ENCODE measurements at regions not wholly inside any gene's neighbourhood (a gene's known extent, or its start where the extent isn't known, plus 50 kb on each side); places are given as distances from the start of the nearest gene placed in this dataset.
A peak's percentile ranks its signal among the peaks of the same experiment; 100 is the strongest.

DNA sequence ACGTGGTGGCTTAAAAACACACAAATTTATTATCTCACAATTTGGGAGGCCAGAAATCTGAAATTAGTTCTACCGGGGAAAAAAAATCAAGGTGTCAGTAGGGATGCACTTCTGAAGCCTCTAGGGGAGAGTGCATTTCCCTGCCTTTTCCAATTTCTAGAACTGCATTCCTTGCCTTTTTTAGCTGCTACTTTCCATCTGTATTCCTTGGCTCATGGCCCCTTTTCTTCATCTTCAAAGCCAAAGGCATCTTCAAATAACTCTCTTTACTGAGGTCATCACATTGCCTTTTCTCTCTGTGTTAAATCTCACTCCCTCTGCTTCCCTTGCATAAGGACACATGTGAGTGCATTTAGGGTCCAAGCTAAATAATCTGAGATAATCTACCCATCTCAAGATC lies 69.5 kb upstream of the NEO1 start:
- H3K9ac ChIP-seq (ENCODE audit: low read length in 5 of 5), result no peak overlapping the region
- H3K4me3 ChIP-seq (ENCODE audit: low read depth in 1 of 5, low read length in 5 of 5), result no peak overlapping the region
- no peak overlapping the region for H3K27ac ChIP-seq (ENCODE audit: low read depth, low read length)
- no peaks in the 10 kb centered on the region for H3K36me3 ChIP-seq (ENCODE audit: control insufficient read depth in 5 of 5, insufficient read depth in 5 of 5, low read length in 5 of 5)
- H3K9me3 ChIP-seq (ENCODE audit: control insufficient read depth in 5 of 5, low read length in 5 of 5), result no peaks in the 10 kb centered on the region
- H3K27me3 ChIP-seq (ENCODE audit: control insufficient read depth in 5 of 5, insufficient read depth in 4 of 5, low read length in 5 of 5), result peaks cover 0 to 6% (median 0%) of the 10 kb centered on the region in 5 donors
- no peaks in the 10 kb centered on the region for H3K4me1 ChIP-seq (ENCODE audit: control insufficient read depth in 5 of 5, insufficient read depth in 5 of 5, low read length in 5 of 5)

DNA sequence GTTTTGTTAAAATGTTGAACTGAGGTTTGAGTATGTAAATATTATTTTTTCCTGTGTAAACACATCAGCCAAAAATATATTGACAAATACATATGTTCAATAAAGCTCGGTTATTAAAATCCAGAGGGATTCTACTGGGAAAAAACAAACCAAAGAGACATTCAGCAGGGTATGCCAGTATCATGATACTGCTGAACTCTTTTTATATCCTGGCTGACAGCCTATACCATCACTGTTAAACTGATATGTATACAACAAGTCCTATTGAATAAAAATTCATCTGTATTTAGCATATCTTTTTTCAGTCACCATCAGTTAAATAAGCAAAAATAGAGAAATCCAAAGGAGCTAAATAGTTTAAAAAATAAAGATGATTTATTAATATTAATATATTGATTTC lies 71.6 kb upstream of the NEO1 start:
- Histone ChIP-seq H3K36me3 (ENCODE audit: control insufficient read depth in 5 of 5, insufficient read depth in 5 of 5, low read length in 5 of 5) (no peaks in the 10 kb centered on the region), H3K9ac (ENCODE audit: low read length in 5 of 5) (no peak overlapping the region), H3K27me3 (ENCODE audit: control insufficient read depth in 5 of 5, insufficient read depth in 4 of 5, low read length in 5 of 5) (peaks cover 0 to 10% (median 6%) of the 10 kb centered on the region in 5 donors), H3K27ac (ENCODE audit: low read depth, low read length) (no peak overlapping the region), H3K4me3 (ENCODE audit: low read depth in 1 of 5, low read length in 5 of 5) (no peak overlapping the region), H3K9me3 (ENCODE audit: control insufficient read depth in 5 of 5, low read length in 5 of 5) (no peaks in the 10 kb centered on the region), H3K4me1 (ENCODE audit: control insufficient read depth in 5 of 5, insufficient read depth in 5 of 5, low read length in 5 of 5) (no peaks in the 10 kb centered on the region)

DNA sequence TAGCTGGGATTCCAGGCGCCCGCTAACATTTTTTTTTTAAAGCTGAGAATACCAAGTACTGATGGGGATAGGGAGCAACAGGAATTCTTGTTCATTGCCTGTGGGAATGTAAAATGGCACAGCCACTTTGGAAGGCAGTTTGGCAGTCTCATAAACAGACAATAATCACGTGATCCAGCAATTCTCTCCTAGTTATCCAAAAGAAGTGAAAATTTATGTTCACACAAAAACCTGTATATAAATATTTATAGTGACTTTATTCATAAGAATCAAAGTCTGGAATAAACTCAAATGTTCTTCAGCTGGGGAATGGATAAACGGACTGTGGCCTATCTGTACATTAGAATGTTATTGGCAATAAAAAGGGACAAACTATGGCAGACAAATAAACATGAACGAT lies 72.5 kb upstream of the NEO1 start:
- H3K27me3 ChIP-seq (ENCODE audit: control insufficient read depth in 5 of 5, insufficient read depth in 4 of 5, low read length in 5 of 5), result peaks cover 0 to 11% (median 6%) of the 10 kb centered on the region in 5 donors
- H3K9ac ChIP-seq (ENCODE audit: low read length in 5 of 5), result no peak overlapping the region
- H3K27ac ChIP-seq (ENCODE audit: low read depth, low read length), result no peak overlapping the region
- H3K36me3 ChIP-seq (ENCODE audit: control insufficient read depth in 5 of 5, insufficient read depth in 5 of 5, low read length in 5 of 5), result no peaks in the 10 kb centered on the region
- H3K9me3 ChIP-seq (ENCODE audit: control insufficient read depth in 5 of 5, low read length in 5 of 5), result no peaks in the 10 kb centered on the region
- H3K4me1 ChIP-seq (ENCODE audit: control insufficient read depth in 5 of 5, insufficient read depth in 5 of 5, low read length in 5 of 5), result no peaks in the 10 kb centered on the region
- no peak overlapping the region for H3K4me3 ChIP-seq (ENCODE audit: low read depth in 1 of 5, low read length in 5 of 5)

DNA sequence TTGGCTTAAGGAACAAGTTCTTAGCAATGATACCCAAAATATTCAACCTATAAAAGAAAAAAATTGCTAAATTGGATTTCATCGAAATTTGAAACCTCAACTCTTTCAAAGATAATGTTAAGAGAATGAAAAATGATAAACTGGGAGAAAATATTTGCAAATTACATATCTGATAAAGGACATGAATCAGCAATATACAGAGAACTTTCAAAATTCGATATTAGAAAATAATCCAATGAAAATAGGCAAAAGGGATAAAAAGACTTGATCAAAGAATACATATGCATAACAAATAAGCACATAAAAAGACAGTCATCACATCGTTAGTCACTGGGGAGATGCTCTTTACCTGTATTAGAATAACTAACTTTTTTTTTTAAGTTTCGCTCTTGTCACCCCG lies 73.0 kb upstream of the NEO1 start:
- Histone ChIP-seq H3K27ac (ENCODE audit: low read depth, low read length) (no peak overlapping the region), H3K4me1 (ENCODE audit: control insufficient read depth in 5 of 5, insufficient read depth in 5 of 5, low read length in 5 of 5) (no peaks in the 10 kb centered on the region), H3K36me3 (ENCODE audit: control insufficient read depth in 5 of 5, insufficient read depth in 5 of 5, low read length in 5 of 5) (no peaks in the 10 kb centered on the region), H3K9me3 (ENCODE audit: control insufficient read depth in 5 of 5, low read length in 5 of 5) (no peaks in the 10 kb centered on the region), H3K9ac (ENCODE audit: low read length in 5 of 5) (no peak overlapping the region), H3K4me3 (ENCODE audit: low read depth in 1 of 5, low read length in 5 of 5) (no peak overlapping the region), H3K27me3 (ENCODE audit: control insufficient read depth in 5 of 5, insufficient read depth in 4 of 5, low read length in 5 of 5) (peaks cover 0 to 13% (median 6%) of the 10 kb centered on the region in 5 donors)

DNA sequence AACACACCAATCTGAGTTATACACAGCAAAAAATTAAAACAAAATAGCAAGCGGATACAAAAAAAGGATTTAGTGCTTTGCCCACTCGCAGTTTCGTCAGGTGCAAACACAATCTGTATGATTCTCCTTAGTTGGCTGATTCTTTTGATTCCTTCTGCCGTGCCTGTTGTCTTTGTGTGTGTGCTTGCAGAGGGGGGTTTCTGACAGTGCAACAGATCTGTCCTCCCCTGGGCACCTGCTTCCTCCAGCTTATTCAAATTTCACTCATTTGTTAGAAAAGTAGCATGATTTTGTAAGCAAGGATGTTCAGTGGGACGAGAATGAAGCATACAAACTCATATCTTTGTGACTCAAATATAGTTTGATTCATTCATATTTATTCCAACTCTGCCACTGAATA lies 74.0 kb upstream of the NEO1 start:
- Histone ChIP-seq H3K36me3 (ENCODE audit: control insufficient read depth in 5 of 5, insufficient read depth in 5 of 5, low read length in 5 of 5) (no peaks in the 10 kb centered on the region), H3K27ac (ENCODE audit: low read depth, low read length) (no peak overlapping the region), H3K27me3 (ENCODE audit: control insufficient read depth in 5 of 5, insufficient read depth in 4 of 5, low read length in 5 of 5) (peaks cover 0 to 14% (median 6%) of the 10 kb centered on the region in 5 donors), H3K9ac (ENCODE audit: low read length in 5 of 5) (no peak overlapping the region), H3K4me1 (ENCODE audit: control insufficient read depth in 5 of 5, insufficient read depth in 5 of 5, low read length in 5 of 5) (no peaks in the 10 kb centered on the region), H3K4me3 (ENCODE audit: low read depth in 1 of 5, low read length in 5 of 5) (no peak overlapping the region), H3K9me3 (ENCODE audit: control insufficient read depth in 5 of 5, low read length in 5 of 5) (no peaks in the 10 kb centered on the region)

DNA sequence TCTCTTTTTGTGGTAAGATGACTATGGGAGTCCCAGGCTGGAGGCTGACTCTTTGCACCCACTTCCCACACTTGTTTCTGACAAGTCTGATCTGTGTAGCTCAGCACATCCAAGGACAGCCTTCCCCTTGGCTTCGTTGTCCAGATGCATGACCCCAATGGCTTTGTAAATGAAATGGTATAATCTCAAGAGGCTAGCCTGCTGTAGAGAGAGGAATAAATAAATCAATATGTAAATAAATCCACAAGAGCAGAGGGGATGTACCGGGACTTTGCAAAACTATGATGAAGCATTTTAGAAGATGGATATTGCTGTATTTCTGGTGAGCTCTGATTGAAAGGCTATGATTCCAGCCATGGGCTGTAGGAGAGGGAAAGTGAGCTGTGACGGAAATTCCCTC lies 79.9 kb upstream of the NEO1 start:
- Histone ChIP-seq H3K27ac (ENCODE audit: low read depth, low read length) (no peak overlapping the region), H3K4me3 (ENCODE audit: low read depth in 1 of 5, low read length in 5 of 5) (no peak overlapping the region), H3K9me3 (ENCODE audit: control insufficient read depth in 5 of 5, low read length in 5 of 5) (no peaks in the 10 kb centered on the region), H3K4me1 (ENCODE audit: control insufficient read depth in 5 of 5, insufficient read depth in 5 of 5, low read length in 5 of 5) (peaks cover 1 to 15% (median 9%) of the 10 kb centered on the region in 5 donors), H3K9ac (ENCODE audit: low read length in 5 of 5) (no peak overlapping the region), H3K27me3 (ENCODE audit: control insufficient read depth in 5 of 5, insufficient read depth in 4 of 5, low read length in 5 of 5) (peaks cover 0 to 17% (median 7%) of the 10 kb centered on the region in 5 donors), H3K36me3 (ENCODE audit: control insufficient read depth in 5 of 5, insufficient read depth in 5 of 5, low read length in 5 of 5) (no peaks in the 10 kb centered on the region)

DNA sequence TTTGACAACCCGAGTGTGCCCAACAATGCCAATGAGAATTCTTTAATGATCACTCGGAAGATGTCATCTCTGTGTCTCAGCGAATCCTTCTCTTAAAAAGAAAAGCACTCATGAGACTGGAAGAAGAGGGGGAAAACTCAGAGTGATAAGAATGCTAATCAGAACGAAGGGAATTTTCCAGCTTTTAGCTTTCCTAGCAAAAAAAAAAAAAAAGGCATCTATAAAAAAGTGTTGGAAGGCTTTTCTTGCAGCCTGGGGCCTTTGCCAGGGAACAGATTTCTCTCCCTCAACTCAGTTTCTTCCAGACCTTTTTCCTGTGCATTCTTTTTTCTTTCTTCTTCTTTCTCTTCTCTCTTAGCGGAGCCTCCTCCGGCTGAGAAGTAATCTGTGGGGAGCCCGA lies 80.5 kb upstream of the NEO1 start:
- Histone ChIP-seq H3K36me3 (ENCODE audit: control insufficient read depth in 5 of 5, insufficient read depth in 5 of 5, low read length in 5 of 5) (no peaks in the 10 kb centered on the region), H3K27ac (ENCODE audit: low read depth, low read length) (no peak overlapping the region), H3K27me3 (ENCODE audit: control insufficient read depth in 5 of 5, insufficient read depth in 4 of 5, low read length in 5 of 5) (peaks cover 0 to 16% (median 4%) of the 10 kb centered on the region in 5 donors), H3K4me1 (ENCODE audit: control insufficient read depth in 5 of 5, insufficient read depth in 5 of 5, low read length in 5 of 5) (peaks cover 1 to 15% (median 9%) of the 10 kb centered on the region in 5 donors), H3K4me3 (ENCODE audit: low read depth in 1 of 5, low read length in 5 of 5) (peak overlapping the region; percentile 20 to 76 (median 36)), H3K9me3 (ENCODE audit: control insufficient read depth in 5 of 5, low read length in 5 of 5) (no peaks in the 10 kb centered on the region), H3K9ac (ENCODE audit: low read length in 5 of 5) (peak overlapping the region in 2 of 5 donors; percentile 17 to 21)

DNA sequence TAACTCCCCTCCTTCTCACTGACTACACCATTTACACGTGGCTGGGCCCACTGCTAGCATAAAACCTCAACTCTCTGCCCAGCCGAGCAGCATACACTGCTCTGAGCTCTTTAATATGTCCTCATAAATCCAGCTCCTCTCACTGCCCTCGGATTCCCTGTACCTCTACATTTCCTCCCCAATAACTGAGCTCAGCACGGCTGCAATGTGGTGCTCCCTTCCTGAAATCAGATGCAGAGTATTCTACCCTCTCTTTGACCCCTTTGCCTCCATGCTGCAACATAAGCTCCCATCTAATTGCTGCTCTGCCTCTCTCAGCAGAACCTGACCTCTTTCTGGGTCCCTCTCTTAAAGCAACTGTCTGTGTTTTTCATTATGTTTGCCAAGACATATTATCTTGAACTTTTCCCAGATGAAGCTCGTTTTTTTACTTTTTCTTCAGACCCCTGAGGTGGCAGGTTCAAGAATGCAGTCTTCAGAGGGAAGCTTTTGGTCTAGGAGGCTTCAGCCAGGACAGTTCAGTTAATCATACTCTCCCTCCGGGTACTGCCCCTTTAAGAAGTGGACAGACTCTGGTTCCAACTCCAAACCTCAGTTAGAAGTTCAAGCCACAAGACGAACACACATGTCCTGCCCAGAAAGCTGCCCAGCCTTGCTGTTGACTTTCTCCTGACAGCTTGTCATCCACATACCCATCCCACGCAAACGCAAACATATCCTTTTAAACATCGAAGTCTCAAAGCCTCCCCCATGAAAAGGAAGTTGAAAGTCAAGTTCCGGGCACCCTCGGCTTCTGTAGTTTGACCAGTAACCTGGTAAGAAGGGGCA lies 81.1 kb upstream of the NEO1 start:
- peaks cover 0 to 11% (median 4%) of the 10 kb centered on the region in 5 donors for H3K27me3 ChIP-seq (ENCODE audit: control insufficient read depth in 5 of 5, insufficient read depth in 4 of 5, low read length in 5 of 5)
- no peaks in the 10 kb centered on the region for H3K36me3 ChIP-seq (ENCODE audit: control insufficient read depth in 5 of 5, insufficient read depth in 5 of 5, low read length in 5 of 5)
- H3K4me3 ChIP-seq (ENCODE audit: low read depth in 1 of 5, low read length in 5 of 5), result peak overlapping the region; percentile 20 to 76 (median 36)
- peaks cover 1 to 15% (median 9%) of the 10 kb centered on the region in 5 donors for H3K4me1 ChIP-seq (ENCODE audit: control insufficient read depth in 5 of 5, insufficient read depth in 5 of 5, low read length in 5 of 5)
- no peak overlapping the region for H3K27ac ChIP-seq (ENCODE audit: low read depth, low read length)
- H3K9me3 ChIP-seq (ENCODE audit: control insufficient read depth in 5 of 5, low read length in 5 of 5), result no peaks in the 10 kb centered on the region
- H3K9ac ChIP-seq (ENCODE audit: low read length in 5 of 5), result peak overlapping the region in 1 of 5 donors; percentile 21

DNA sequence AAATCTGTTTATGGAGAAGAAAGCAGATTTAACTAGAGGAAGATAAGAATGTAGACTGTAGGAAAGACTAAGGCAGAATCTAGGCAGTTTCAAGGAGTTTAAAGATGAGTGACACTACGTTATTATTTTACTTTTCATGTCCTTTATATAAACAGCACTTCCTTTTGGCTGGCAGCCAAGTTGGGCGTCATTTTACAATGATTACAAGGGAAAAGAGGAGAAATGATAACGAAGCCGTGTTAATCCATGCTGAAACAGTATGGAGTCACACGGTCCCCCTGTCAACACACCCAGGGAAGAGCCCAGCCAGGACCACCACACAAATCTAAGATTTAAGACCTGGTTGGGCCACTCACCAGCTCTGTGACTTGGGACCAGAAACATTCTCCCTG lies 83.7 kb upstream of the NEO1 start:
- no peak overlapping the region for H3K4me3 ChIP-seq (ENCODE audit: low read depth in 1 of 5, low read length in 5 of 5)
- no peak overlapping the region for H3K9ac ChIP-seq (ENCODE audit: low read length in 5 of 5)
- H3K27ac ChIP-seq (ENCODE audit: low read depth, low read length), result no peak overlapping the region
- peaks cover 0 to 7% (median 4%) of the 10 kb centered on the region in 5 donors for H3K27me3 ChIP-seq (ENCODE audit: control insufficient read depth in 5 of 5, insufficient read depth in 4 of 5, low read length in 5 of 5)
- peaks cover 1 to 18% (median 9%) of the 10 kb centered on the region in 5 donors for H3K4me1 ChIP-seq (ENCODE audit: control insufficient read depth in 5 of 5, insufficient read depth in 5 of 5, low read length in 5 of 5)
- H3K9me3 ChIP-seq (ENCODE audit: control insufficient read depth in 5 of 5, low read length in 5 of 5), result peaks cover 0 to 2% (median 0%) of the 10 kb centered on the region in 5 donors
- no peaks in the 10 kb centered on the region for H3K36me3 ChIP-seq (ENCODE audit: control insufficient read depth in 5 of 5, insufficient read depth in 5 of 5, low read length in 5 of 5)

DNA sequence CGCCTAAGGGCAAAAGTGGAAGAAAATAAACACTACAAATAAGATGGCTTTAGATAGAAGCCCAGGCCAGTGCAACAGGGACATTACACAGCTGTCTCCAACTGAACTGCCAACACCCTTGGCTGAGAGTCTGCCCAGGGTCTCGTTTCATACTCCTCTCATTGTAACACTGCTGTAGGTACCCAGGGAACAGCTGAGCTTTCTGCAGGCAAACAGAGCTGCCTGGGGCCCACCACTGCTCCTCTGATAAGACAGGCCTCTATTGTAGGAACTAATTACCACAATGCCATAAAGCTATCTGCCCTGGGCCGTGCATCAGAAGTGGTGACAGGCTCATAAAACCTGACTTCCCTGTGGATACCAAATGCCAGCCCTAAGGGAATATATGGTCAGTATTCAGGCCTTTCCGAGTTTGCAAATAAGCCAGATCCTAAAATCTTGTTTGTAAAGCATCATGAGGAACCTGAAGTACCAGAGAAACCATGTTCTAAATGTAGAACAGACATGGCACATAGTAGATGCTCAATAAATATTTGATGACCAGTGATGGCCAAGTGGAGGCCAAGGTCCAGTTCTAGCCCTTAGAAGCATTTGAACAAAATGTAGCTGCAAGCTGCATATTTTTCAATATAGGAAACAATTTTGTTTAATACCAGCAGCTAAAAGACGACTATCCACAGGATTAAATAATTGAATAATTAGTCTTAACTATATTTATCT lies 84.3 kb upstream of the NEO1 start:
- peaks cover 1 to 18% (median 9%) of the 10 kb centered on the region in 5 donors for H3K4me1 ChIP-seq (ENCODE audit: control insufficient read depth in 5 of 5, insufficient read depth in 5 of 5, low read length in 5 of 5)
- H3K27ac ChIP-seq (ENCODE audit: low read depth, low read length), result no peak overlapping the region
- peaks cover 0 to 4% (median 2%) of the 10 kb centered on the region in 5 donors for H3K27me3 ChIP-seq (ENCODE audit: control insufficient read depth in 5 of 5, insufficient read depth in 4 of 5, low read length in 5 of 5)
- no peak overlapping the region for H3K9ac ChIP-seq (ENCODE audit: low read length in 5 of 5)
- no peak overlapping the region for H3K4me3 ChIP-seq (ENCODE audit: low read depth in 1 of 5, low read length in 5 of 5)
- H3K9me3 ChIP-seq (ENCODE audit: control insufficient read depth in 5 of 5, low read length in 5 of 5), result peaks cover 0 to 5% (median 0%) of the 10 kb centered on the region in 5 donors
- no peaks in the 10 kb centered on the region for H3K36me3 ChIP-seq (ENCODE audit: control insufficient read depth in 5 of 5, insufficient read depth in 5 of 5, low read length in 5 of 5)

Measured in subcutaneous abdominal adipose tissue (tissue), 5 donors.